ENCODE measurements at regions not wholly inside any gene's neighbourhood (a gene's known extent, or its start where the extent isn't known, plus 50 kb on each side); places are given as distances from the start of the nearest gene placed in this dataset.

DNA sequence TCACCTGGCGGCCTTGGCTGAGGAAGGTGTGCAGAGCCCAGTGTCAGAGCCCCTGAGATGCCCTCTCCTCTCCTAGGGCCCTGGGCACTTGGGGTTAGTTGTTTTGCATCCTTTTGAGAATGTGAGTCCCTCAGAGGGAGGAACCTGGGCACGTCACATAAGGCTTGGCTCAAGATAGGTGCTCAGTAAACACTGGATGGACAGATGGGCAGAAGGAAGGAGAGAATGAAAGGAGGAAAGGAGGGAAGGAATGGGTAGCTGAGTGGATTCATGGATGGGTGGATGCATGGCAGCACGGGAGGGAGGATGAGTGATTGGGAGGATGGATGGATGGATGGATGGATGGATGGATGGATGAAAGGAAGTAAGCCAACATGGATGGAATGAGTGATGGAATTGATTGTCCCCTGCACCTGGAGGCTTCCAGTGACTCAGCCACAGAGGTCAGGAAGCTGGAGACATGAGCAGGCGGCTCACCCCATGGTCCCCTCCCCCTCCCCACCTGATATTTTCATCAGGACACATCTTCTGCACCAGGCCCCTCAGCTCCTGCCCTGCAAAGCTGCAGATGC is 62.2 kb downstream of the IGLL1 start:
- TF ChIP-seq SIN3A (IDR thresholded peaks at IDR 0.05; ENCODE audit: borderline replicate concordance, insufficient read depth, low read length) = no peak
- TF ChIP-seq TAF1 (IDR thresholded peaks at IDR 0.05; ENCODE audit: borderline replicate concordance, insufficient read depth, low read length) = no peak
- no peak for TF ChIP-seq FOXP2 (optimal IDR thresholded peaks at IDR 0.05; ENCODE audit: borderline replicate concordance, extremely low read depth, extremely low read length, insufficient read depth)
- no peak for TF ChIP-seq POLR2AphosphoS5 (IDR thresholded peaks at IDR 0.05; ENCODE audit: low read depth, low read length)
- TF ChIP-seq, protein P1, sequence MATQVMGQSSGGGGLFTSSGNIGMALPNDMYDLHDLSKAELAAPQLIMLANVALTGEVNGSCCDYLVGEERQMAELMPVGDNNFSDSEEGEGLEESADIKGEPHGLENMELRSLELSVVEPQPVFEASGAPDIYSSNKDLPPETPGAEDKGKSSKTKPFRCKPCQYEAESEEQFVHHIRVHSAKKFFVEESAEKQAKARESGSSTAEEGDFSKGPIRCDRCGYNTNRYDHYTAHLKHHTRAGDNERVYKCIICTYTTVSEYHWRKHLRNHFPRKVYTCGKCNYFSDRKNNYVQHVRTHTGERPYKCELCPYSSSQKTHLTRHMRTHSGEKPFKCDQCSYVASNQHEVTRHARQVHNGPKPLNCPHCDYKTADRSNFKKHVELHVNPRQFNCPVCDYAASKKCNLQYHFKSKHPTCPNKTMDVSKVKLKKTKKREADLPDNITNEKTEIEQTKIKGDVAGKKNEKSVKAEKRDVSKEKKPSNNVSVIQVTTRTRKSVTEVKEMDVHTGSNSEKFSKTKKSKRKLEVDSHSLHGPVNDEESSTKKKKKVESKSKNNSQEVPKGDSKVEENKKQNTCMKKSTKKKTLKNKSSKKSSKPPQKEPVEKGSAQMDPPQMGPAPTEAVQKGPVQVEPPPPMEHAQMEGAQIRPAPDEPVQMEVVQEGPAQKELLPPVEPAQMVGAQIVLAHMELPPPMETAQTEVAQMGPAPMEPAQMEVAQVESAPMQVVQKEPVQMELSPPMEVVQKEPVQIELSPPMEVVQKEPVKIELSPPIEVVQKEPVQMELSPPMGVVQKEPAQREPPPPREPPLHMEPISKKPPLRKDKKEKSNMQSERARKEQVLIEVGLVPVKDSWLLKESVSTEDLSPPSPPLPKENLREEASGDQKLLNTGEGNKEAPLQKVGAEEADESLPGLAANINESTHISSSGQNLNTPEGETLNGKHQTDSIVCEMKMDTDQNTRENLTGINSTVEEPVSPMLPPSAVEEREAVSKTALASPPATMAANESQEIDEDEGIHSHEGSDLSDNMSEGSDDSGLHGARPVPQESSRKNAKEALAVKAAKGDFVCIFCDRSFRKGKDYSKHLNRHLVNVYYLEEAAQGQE (IDR thresholded peaks at IDR 0.05; ENCODE audit: insufficient read depth in 1 of 2, low read depth in 2 of 2, low read length in 2 of 2) = no peak

DNA sequence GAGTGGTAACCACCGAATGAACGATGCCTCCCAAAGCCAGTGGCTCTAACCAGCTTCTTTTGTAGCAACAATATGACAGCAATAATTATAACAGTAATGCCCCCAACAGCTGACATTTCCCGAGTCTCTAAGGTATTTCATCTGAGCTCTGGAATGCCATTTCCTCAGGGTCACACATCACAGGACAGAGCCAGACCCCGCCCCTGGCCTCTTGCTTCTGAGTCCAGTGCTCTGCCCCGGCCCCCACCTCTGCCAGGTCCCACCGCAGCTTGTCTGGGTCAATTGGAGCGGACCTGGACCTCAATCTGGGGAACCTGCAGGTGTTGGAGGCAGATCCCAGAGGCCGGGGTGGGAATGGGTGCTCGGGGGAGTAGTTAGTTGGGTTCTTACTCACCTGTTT is 63.8 kb downstream of the IGLL1 start:
- TF ChIP-seq POLR2AphosphoS5 (IDR thresholded peaks at IDR 0.05; ENCODE audit: low read depth, low read length) = no peak
- TF ChIP-seq SIN3A (IDR thresholded peaks at IDR 0.05; ENCODE audit: borderline replicate concordance, insufficient read depth, low read length) = no peak
- TF ChIP-seq, protein P1 (IDR thresholded peaks at IDR 0.05; ENCODE audit: insufficient read depth in 1 of 2, low read depth in 2 of 2, low read length in 2 of 2) = no peak
- TF ChIP-seq FOXP2 (optimal IDR thresholded peaks at IDR 0.05; ENCODE audit: borderline replicate concordance, extremely low read depth, extremely low read length, insufficient read depth) = no peak
- no peak for TF ChIP-seq TAF1 (IDR thresholded peaks at IDR 0.05; ENCODE audit: borderline replicate concordance, insufficient read depth, low read length)

DNA sequence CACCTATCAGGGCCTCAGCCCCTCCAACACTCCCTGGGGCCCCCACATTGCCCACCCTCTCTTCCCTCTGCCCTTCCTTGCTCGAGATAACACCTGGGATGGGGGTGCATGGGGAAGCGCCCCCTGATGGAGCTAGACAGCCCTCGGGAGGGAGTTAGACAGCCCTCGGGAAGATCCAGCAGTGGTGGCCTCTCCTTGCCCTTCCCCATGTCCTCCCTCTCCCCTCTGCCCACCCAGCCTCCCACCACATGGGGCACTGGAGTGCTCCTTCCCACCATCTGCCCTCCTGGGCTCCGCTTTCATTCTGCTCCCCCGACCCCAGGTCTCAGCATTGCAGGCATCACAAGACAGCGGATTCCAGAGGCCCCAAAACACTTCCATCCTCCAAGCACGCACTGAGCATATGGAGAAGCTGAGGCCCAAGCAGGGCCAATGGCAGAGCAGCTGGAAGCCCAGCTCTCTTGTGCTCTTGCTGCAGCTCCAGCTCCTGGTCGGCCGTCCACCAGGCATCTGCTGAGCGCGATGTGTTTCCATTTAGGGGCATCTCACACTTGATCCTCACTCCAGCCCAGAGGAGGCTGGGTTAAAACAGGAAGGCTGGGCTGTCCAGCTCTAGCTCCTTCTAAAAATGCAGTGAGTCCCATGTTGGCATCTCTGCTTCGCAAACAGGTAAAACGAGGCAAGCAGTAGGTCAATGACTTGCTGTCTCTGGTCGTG is 65.6 kb downstream of the IGLL1 start:
- TF ChIP-seq TAF1 (IDR thresholded peaks at IDR 0.05; ENCODE audit: borderline replicate concordance, insufficient read depth, low read length) (no peak), FOXP2 (optimal IDR thresholded peaks at IDR 0.05; ENCODE audit: borderline replicate concordance, extremely low read depth, extremely low read length, insufficient read depth) (no peak), POLR2AphosphoS5 (IDR thresholded peaks at IDR 0.05; ENCODE audit: low read depth, low read length) (no peak), SIN3A (IDR thresholded peaks at IDR 0.05; ENCODE audit: borderline replicate concordance, insufficient read depth, low read length) (no peak)
- TF ChIP-seq, protein P1 (IDR thresholded peaks at IDR 0.05; ENCODE audit: insufficient read depth in 1 of 2, low read depth in 2 of 2, low read length in 2 of 2) = no peak

DNA sequence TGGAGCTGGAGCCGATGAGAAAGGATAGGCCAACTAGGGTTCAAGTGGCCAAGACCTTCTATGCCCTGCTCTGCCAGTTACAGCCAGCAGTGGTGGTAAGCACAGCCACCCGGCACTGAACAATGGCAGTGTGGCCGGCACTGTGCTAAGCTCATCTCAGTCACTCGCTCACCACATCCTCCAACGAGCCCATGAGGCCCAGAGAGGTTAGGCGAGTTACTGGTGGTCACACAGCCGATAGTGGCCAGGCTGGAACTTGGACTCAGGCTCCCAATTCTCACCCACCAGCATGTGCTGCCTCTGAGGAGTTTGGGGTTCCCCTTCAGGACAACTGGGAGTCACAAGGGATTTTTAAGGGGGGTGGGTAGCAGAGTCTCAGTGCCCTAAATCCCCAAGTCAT is 66.4 kb downstream of the IGLL1 start:
- TF ChIP-seq TAF1 (IDR thresholded peaks at IDR 0.05; ENCODE audit: borderline replicate concordance, insufficient read depth, low read length) = no peak
- TF ChIP-seq SIN3A (IDR thresholded peaks at IDR 0.05; ENCODE audit: borderline replicate concordance, insufficient read depth, low read length) = no peak
- TF ChIP-seq, protein P1 (IDR thresholded peaks at IDR 0.05; ENCODE audit: insufficient read depth in 1 of 2, low read depth in 2 of 2, low read length in 2 of 2) = no peak
- TF ChIP-seq FOXP2 (optimal IDR thresholded peaks at IDR 0.05; ENCODE audit: borderline replicate concordance, extremely low read depth, extremely low read length, insufficient read depth) = no peak
- no peak for TF ChIP-seq POLR2AphosphoS5 (IDR thresholded peaks at IDR 0.05; ENCODE audit: low read depth, low read length)

Data from PFSK-1 (cell line).